C4-2B (cell line): ENCODE measurements at regions not wholly inside any gene's neighbourhood (a gene's known extent, or its start where the extent isn't known, plus 50 kb on each side); places are given as distances from the start of the nearest gene placed in this dataset.

ENCODE experiments used
- H3K27ac ChIP-seq: fragments of 450-650 bp; 2 replicates; pipeline ENCODE4 v1.5.1; 2017
- ZFX ChIP-seq: fragments of 450-650 bp; IDR thresholded peaks from 2 replicates; pipeline ENCODE4 v1.6.1; 2017
- TF ChIP-seq, protein P1 (sequence below): fragments of 450-650 bp; conservative IDR thresholded peaks from 2 replicates; pipeline ENCODE4 v1.5.1; 2017; ENCODE audit warnings: mild to moderate bottlenecking

DNA sequence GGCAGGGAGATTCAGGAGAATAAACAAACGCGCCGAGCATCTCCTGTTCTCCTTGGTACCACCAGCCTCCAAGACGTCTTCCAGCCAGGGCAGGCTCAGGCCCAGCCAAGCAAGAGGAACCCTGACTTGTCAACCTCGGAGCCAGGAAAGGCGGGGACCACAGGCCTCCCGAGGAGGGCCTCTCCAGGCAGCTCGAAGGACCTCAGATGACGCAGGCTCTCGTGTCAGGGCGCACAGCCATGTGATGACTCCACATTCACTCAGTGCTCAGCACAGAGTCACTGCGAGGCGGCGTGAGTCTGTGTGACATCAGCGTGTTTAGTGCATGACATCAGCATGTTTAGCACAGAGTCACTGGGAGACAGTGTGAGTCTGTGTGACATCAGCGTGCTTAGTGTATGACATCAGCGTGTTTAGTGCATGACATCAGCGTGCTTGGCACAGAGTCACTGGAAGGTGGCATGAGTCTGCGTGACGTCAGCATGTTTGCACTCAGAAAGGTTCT is 241.4 kb downstream of the BRD1 start:
- TF ChIP-seq ZFX = no peak
- TF ChIP-seq, protein P1, sequence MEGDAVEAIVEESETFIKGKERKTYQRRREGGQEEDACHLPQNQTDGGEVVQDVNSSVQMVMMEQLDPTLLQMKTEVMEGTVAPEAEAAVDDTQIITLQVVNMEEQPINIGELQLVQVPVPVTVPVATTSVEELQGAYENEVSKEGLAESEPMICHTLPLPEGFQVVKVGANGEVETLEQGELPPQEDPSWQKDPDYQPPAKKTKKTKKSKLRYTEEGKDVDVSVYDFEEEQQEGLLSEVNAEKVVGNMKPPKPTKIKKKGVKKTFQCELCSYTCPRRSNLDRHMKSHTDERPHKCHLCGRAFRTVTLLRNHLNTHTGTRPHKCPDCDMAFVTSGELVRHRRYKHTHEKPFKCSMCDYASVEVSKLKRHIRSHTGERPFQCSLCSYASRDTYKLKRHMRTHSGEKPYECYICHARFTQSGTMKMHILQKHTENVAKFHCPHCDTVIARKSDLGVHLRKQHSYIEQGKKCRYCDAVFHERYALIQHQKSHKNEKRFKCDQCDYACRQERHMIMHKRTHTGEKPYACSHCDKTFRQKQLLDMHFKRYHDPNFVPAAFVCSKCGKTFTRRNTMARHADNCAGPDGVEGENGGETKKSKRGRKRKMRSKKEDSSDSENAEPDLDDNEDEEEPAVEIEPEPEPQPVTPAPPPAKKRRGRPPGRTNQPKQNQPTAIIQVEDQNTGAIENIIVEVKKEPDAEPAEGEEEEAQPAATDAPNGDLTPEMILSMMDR = no peak
- no peak overlapping the region for H3K27ac ChIP-seq

DNA sequence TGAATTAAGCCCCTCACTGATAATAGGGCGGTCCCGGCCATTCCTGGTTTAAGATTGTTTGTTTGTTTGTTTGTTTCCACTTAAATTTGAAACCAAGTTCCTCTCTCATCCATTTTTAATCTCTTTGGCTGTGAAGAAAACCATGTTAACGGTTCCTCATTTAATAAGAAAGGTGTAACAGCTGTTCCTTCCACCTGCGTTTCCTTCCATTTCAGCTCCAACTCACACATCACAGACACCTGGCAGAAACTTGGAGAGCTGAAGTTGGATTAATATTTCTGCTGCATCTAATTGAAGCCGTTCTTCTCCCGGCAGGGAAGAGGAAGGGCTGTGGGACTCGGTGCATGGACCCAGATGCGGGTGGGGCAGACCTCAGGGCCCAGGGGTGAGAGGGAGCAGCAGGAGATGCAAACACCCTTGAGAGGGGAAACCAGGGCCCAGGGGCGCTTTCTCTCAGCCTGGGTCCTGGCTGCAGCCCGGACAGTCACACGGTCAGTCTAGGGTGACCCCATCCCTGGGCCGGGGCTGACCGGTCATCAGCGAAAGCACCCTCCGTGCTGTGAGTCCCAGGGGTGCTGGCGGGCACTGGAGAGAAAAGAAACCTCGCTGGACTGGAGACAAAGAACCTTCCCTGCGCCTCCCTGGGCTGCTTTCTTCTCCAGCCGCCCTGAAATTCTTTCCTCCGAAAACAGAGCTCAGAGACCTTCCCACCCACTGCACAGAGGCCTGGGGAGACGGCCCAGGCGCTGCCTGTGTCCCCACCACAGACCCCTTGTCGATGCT is 242.0 kb downstream of the BRD1 start:
- H3K27ac ChIP-seq = no peak overlapping the region
- TF ChIP-seq, protein P1 = no peak
- TF ChIP-seq ZFX = no peak

DNA sequence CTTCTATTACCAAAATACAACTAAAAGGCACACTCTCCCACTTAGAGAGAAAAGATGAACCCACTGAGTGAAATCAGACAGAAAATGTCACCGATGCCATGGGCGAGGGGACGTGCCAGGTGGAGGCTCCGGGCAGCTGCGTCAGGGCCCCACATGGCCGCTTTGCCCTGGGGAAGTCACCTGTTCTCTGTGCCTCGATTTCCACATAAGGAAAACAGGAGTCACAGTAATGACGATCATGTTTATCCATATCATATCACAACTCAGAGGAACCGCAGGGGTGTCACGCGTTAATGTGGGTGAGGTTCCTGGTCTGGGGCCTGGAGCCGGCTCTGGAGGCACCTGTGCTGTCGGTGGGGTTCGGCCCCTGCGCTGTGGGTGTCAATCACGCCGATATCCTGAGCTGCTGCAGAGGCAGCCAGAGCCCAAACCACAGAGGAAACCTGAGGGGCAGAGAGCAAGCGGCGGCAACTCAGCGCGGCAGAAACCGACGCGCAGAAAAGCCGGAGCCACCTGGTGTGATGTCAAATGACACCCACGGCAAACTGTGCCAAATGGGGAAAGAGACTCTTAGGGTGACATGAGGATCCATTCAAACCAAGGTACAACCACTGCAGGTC is 243.7 kb downstream of the BRD1 start:
- TF ChIP-seq ZFX = no peak
- TF ChIP-seq, protein P1 = no peak
- no peak overlapping the region for H3K27ac ChIP-seq

DNA sequence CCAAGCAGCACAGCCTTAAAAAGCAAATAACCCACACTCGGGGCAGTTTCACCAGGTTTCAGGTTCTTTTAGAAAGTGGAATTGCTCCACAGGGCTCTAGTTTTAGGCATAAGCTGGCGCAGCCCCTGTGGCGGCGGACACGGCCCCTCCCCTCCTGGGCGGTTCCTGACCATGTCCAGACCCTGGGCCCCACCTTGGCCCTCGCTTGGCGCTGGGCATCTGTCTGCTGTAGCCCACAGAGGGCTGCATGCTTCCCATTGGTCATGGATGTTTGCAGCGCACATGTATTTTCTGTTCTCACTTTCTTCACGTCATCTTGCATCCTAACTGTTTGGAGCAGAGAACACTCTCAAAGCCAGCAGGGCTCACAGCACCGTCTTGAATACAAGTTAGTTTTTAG is 244.3 kb downstream of the BRD1 start:
- no peak for TF ChIP-seq ZFX
- TF ChIP-seq, protein P1 = no peak
- no peak overlapping the region for H3K27ac ChIP-seq

DNA sequence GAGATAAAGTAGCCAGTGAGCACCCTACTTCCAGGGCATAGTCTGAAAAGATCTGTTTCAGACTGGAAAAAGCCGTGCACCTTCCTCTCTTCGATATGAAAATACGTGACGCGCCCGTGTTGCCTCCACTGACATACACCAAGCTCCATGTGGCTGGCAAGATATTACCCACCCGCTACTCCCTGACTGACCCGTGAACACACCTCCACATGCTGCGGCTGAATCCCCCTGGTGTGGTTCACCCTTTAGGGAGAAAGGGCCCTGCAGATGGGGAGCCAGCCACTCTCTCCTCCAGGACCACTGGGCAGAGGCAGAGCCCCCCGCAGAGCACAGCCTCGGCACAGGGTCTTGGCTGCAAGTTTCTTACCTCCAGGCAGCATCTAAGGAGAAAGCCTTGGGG is 245.0 kb downstream of the BRD1 start:
- TF ChIP-seq, protein P1 = no peak
- no peak for TF ChIP-seq ZFX
- no peak overlapping the region for H3K27ac ChIP-seq

DNA sequence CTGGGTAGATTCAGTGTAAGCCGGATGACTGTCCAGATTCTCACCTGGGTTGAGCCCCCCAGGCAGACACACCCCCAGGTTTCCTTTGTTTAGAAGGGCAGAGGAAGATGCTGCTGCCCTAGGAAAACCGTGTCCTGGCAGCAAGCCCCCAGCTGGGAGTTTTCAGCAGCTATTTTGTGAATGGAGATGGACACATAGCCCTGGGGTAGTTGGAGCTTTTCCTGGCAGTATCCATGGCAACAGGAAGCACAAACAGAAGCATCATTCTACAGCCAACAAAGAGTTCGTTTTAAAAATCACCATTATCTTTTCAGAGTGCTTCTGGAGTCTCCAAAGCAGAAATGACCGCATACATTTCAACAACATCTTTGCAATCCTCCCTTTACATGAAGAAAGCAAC is 245.5 kb downstream of the BRD1 start:
- no peak for TF ChIP-seq ZFX
- TF ChIP-seq, protein P1 = no peak
- no peak overlapping the region for H3K27ac ChIP-seq

DNA sequence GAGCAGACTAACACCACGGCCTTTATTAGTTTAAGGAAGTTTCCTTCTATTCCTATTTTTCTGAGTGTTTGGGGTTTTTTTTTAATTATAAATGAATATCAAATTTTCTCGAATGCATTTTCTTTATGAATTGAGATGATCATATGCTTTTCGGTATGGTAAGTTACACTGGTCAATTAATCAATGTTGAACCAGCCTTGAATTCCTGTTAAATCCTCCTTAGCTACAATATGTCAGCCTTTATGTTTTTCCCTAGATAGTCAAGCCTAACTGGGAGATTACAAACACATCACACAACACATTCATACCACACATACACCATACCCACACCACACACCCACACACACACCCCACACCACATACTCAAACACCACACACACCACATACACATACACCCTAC is 247.6 kb downstream of the BRD1 start:
- H3K27ac ChIP-seq = no peak overlapping the region
- no peak for TF ChIP-seq ZFX
- TF ChIP-seq, protein P1 = no peak
